ENCODE measurements at regions not wholly inside any gene's neighbourhood (a gene's known extent, or its start where the extent isn't known, plus 50 kb on each side); places are given as distances from the start of the nearest gene placed in this dataset.

GRCh38 chr3:25117005-25117593 lies 311.0 kb upstream of the RARB start (continued):
- TF ChIP-seq KAT2A (conservative IDR thresholded peaks at IDR 0.05; ENCODE audit: control insufficient read depth, low read depth, low read length) (no peak), ATF2 (IDR thresholded peaks at IDR 0.05; ENCODE audit: low read length) (no peak)

GRCh38 chr3:25119682-25120081 lies 308.4 kb upstream of the RARB start:
- intact Hi-C loops (cut with micrococcal nuclease; ENCODE audit: unreplicated experiment) = no loop called here
- ChIA-PET SMC1A (ENCODE audit: uncharacterized antibody, unreplicated experiment) (no interaction called here), CTCF (no interaction called here), POLR2A (no interaction called here), RAD21 (ENCODE audit: unreplicated experiment) (no interaction called here)
- ATAC-seq (no peak), DNase-seq (ENCODE audit: low read depth, low spot score) (no peak), FAIRE-seq (no peak)
- H3K36me3 ChIP-seq (ENCODE audit: control insufficient read depth in 2 of 2, insufficient read depth in 2 of 2, low read length in 1 of 2) = no peaks in the 10 kb centered on the region
- H3K79me2 ChIP-seq (ENCODE audit: control insufficient read depth, insufficient read depth, low read length) = no peaks in the 10 kb centered on the region
- H2AFZ ChIP-seq (ENCODE audit: control insufficient read depth, low read depth, low read length) = no peak overlapping the region
- H3K9ac ChIP-seq (ENCODE audit: control insufficient read depth, insufficient read depth, low read length) = no peak overlapping the region
- no peak overlapping the region for H3K27ac ChIP-seq (ENCODE audit: control insufficient read depth, insufficient read depth)
- H3K4me1 ChIP-seq (ENCODE audit: control insufficient read depth, insufficient read depth, low read length) = no peaks in the 10 kb centered on the region
- H3K4me3 ChIP-seq = no peak overlapping the region
- no TSS peak for BruUV-seq (replicated peaks)
- in situ Hi-C loops (cut with MboI) = no loop called here
- TF ChIP-seq ELK1 (IDR thresholded peaks at IDR 0.05; ENCODE audit: low read depth, low read length) (no peak), YY1 (IDR thresholded peaks at IDR 0.05; ENCODE audit: low read depth, low read length) (no peak), NR2C1 (IDR thresholded peaks at IDR 0.05) (no peak), POLR2A (IDR thresholded peaks at IDR 0.05; ENCODE audit: low read depth, low read length) (no peak), HDAC2 (IDR thresholded peaks at IDR 0.05) (no peak), CHD2 (IDR thresholded peaks at IDR 0.05; ENCODE audit: borderline replicate concordance, low read depth, low read length) (no peak), MYB (IDR thresholded peaks at IDR 0.05; ENCODE audit: borderline replicate concordance, low read depth, low read length) (no peak), MXI1 (IDR thresholded peaks at IDR 0.05; ENCODE audit: low read depth, low read length) (no peak), CHD4 (IDR thresholded peaks at IDR 0.05) (no peak), NFIC (IDR thresholded peaks at IDR 0.05; ENCODE audit: low read depth, low read length) (no peak), NFXL1 (IDR thresholded peaks at IDR 0.05; ENCODE audit: borderline replicate concordance) (no peak), ESRRA (IDR thresholded peaks at IDR 0.05; ENCODE audit: low read length) (no peak), CREB1 (IDR thresholded peaks at IDR 0.05; ENCODE audit: low read depth) (no peak), USF1 (IDR thresholded peaks at IDR 0.05; ENCODE audit: borderline replicate concordance, extremely low read length, insufficient read depth, low read depth, low read length) (no peak), BCLAF1 (IDR thresholded peaks at IDR 0.05) (no peak)
- no peaks in the 10 kb centered on the region for H4K20me1 ChIP-seq (ENCODE audit: control insufficient read depth, insufficient read depth)
- WGBS (ENCODE audit: insufficient coverage, insufficient replicate concordance, low lambda C conversion rate, missing lambda C conversion rate) = 0% methylated on average over 1 of the region's 1 CpG
- H3K4me2 ChIP-seq (ENCODE audit: control insufficient read depth, insufficient read depth) = no peak overlapping the region
- H3K27me3 ChIP-seq (replicated peaks in 1 of 2; ENCODE audit: control insufficient read depth in 2 of 2, insufficient read depth in 2 of 2, low read length in 1 of 2) = no peaks in the 10 kb centered on the region
- no peaks in the 10 kb centered on the region for H3K9me3 ChIP-seq (replicated peaks; ENCODE audit: control insufficient read depth, insufficient read depth, low read length)

Data from GM12878 (cell line).